NCI-H2029 (cell line): ENCODE measurements at regions not wholly inside any gene's neighbourhood (a gene's known extent, or its start where the extent isn't known, plus 50 kb on each side); places are given as distances from the start of the nearest gene placed in this dataset.

Experiments
- DNase-seq: peaks from one replicate; lab custom pipeline; 2025; lab: John Stamatoyannopoulos, UW

DNA sequence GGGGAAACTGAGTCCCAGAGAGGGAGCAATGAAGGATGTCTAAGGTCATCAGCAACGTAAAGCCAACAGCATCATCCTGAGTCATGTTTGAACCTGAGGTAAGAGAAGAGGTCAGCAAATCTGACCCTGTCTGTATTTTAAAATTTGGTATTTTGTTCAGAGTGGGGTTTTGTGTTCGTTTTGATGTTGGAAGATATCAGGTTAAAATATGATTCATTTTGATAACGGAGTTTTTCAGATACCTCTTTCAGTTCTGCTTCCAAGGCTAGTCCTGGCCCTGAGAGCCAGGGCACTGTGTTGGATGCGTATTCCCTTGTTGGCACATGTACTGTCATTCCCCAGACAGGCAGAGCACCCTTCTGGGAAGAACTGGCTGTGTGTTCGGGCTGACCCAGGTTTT lies 291.0 kb downstream of the NSG2 start:
- DNase-seq = no peak

DNA sequence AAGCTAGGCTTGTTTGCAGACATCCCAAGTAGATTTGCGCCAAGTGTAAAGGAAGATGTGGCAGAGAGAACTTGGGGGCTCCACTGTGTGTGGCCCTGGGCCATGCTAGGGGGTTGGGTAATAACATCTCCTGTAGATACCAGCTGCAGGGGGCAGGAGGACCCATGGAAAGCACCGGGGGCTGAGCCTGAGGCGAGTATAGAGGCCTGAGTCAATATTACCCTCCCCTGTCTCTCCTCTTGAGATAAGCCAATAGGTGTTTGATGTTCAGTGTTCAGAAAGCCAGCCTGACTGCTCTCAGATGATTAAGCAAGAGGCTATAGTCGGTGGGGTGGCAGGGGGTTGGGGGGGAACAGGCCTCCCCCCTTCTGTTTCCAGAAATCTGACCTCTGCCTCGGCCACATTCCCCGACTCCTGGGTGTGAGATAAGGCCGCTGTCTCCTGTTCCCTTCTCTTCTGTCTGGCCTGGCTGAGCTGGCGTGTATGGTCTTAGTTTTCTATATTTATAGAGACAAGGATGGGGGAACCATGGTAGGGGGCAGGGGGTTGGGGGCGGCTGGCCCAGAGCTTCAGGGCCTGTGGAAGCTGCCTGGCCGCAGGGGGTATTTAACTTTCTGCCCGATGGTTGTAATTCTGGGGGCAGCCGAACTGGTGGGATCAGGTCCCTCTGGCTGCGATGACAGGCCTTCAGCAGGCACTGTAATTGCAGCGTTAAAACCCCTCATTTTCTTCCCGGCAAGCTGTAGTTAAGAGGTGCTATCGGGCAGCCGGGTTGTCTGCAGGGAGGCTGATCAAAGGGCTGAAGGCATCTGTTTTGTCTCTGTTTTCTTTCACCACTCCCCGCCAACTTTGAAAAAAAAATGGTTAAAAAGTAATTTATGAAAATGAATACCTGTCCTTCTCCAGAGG lies 292.0 kb downstream of the NSG2 start:
- no peak for DNase-seq

DNA sequence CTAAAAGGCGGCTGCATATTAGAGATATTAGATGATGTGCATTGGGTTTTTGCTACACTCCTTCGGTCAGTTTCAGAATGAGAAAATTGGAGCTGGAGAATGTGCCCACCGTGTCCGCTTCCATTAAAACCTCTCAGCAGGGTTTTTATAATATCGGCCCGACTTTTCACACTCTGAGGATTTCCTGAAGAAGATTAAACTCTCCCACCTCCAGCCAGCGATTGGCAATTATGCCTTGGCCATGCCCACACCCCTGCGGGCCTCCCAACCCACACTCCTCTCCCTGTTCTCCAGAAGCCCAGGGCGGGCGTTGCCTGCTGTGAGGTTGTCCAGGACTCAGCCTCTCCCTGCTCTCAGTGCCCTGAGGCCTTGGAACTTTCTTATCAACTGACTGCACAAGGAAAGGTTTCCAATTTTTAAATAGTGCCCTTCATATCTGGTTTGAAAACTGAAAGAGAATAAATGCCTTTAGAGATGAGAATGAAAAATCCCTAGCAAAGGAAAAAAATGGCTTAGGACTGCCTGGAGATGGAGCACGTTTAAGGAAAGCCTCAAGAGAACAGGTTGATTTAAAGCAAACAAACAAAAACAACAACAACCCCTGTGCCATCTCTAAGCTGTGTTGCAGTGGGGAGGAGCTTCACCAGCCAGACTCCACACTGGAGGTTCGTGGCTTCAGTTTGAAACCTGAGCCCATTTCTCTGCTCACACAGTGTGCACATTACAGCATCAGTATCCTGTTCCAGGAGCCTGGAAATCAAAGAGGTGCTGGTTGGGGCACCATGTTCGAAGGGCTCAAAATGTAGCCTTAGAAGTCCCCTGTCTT lies 292.9 kb downstream of the NSG2 start:
- no peak for DNase-seq

DNA sequence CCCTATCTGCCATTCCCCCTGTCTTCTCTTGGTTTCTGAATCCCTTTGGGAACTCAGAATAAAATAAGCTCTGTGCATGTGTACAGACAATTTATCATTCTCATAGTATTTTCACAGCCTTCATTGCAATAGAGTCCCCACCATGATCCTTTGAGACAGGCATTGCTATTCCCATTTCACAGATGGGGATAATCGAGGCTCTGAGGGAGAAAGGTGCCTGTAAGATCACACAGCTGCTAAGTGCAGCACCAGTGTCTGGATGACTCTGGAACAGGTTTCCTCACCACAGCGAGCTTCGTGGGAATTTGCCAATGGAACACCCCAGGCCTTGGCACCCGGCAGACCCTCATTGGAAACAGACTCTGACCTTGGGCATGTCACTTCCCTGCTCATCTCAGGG lies 293.6 kb downstream of the NSG2 start:
- DNase-seq = no peak

DNA sequence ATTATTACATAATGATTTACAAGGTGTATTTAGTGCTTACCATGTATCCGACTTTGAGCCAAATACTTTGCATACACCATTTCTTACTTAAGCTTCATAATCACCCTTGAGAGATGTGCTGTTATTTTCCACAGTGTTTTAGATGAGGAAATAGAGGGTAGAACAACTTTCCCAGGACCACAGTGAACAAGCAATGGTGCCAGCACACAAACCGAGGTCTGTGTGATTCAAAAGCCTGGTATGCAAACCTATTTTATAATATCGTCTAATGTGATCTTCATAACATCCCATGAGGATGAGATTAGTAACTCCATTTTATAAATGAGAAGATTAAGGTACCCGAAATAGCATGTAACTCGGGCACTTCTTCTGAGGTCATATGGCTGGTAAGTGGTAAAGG lies 294.7 kb downstream of the NSG2 start:
- no peak for DNase-seq

DNA sequence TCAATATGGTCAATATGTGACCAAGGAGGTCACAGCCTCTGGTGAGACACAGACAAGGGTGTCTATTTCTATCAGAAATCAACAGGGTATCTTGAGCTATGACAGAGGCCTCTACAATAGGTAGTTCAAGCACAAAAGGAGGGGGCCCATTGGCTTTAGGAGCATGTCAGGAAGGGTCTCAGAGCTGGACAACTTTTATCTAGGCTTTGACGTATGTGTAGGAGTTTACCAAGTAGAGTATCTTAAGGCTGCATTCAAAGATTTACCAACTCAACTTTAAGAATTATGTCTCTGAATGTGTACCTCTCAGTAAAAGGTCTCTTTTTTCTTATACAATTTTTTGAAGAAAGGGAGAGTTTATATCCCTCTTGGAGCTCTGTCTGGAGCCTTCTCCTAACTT lies 297.2 kb downstream of the NSG2 start:
- no peak for DNase-seq

DNA sequence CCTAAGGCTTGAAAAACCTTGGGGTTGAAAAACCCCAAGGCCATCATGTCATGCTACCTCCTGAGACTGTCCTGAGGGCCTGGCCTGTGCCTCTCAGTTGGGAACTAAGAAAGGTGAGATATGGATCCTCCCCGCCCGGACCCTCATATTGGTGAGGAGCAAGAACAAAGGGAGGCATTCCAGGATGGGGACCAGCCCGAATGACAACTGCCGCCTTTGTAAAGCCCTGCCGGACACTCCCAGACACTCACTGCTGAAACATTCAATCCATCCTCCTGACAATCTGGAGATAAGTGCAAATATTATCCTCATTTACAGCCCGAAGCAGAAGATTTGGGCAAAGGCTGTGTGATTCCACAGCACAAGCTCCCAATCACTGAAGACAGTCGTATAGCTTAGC lies 298.3 kb downstream of the NSG2 start:
- DNase-seq = no peak

DNA sequence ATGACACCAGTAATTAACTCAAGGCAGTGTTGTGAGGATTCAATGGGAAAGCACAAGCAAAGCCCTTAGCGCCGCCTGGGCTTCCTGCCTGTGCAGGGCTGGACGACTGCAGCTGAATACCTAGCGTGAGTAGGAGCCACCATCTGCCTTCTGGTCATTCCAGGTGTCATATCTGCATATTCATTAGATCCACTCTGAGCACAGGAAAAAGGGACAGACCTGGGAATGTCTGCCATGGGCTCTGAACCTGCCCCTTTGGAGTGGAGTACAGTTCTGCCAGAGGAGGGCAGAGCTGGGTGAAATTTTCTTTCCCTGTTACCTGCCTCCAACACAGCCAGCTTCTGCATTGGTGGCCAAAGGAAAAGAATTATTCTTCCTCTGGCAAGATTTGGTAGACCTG lies 298.8 kb downstream of the NSG2 start:
- DNase-seq = no peak

DNA sequence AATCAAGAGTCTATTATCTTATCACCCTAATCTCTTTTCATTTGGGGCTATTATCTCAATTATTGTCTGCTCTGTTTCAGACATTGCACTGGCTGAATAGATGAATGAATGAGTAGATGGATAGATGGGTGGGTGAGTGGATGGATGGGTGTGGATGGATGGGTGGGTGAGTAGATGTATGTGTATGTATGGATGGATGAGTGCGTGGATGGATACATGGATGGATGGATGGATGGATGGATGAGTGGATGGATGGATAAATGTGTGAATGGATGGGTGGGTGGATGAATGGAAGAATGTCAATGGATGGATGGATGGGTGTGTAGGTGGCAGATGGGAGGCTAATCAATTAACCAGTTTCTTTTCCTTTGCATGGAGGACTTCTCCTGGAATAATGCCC lies 301.7 kb downstream of the NSG2 start:
- no peak for DNase-seq

DNA sequence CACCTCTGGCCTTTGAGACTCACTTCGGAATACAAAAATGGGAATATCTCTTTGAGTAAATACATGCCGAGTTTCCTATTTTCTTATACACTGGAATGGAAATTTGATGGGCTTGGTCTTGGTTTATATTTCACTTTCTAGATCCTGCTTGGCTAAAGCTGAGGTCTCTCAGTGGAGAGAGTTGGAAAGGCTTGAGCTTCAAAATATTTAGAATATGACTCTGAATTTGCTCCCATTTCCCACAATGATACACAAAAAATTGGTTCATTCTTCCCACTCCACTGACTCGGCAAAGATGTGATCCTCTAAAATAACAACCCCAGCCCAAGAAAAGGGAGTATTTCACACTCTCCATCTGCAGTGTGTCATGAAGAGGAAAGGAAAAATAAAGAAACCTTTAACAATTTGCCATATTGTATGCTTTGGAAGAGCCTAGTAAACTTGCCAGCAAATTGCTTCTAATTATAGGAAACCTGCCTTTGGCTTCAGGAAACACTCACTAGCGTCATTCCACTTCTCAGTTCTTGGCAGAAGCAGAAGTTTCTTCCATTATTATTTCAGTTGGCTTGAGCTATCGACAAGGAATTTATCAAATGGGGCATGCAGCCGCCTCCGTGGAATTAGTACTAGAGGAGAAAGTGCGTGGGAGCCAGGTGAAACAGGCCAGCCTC lies 302.9 kb downstream of the NSG2 start:
- no peak for DNase-seq

DNA sequence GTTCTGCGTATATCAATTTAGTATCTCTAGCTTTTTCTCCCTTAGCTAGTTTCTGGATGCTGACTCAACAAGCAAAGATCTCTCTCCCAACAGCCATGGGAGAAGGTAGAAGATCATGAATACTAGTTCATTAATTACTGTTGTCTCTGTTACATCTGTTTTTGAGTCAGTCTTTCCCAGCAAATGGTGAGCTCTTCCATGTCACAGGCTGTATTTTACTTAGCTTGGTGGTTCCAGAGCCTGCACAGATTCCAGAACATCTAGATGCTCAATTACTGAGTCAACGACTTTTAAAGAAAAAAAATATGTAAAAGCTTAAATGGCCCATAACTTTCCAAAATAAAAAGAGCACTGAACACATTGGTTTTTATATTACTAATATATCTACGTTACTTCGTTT lies 307.2 kb downstream of the NSG2 start:
- DNase-seq = no peak

DNA sequence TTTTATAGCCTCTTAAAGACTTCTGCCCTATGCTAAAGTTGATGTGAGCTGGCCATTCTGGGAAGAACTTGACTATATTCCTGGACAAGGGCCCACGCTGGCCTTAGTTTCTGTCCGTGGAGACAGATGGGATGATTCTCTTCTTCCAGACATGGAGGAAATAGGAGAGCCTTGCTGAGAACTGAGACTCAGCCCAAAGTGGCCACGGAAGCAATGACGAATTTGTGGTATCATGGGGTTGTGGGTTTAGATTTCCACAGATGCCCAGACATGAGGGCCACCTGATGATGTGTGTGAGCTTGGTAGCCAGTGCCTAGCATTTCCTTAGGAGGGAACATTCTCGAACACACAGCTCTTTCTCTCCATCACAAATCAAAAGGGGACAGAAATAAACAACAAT lies 309.1 kb downstream of the NSG2 start:
- DNase-seq = no peak

DNA sequence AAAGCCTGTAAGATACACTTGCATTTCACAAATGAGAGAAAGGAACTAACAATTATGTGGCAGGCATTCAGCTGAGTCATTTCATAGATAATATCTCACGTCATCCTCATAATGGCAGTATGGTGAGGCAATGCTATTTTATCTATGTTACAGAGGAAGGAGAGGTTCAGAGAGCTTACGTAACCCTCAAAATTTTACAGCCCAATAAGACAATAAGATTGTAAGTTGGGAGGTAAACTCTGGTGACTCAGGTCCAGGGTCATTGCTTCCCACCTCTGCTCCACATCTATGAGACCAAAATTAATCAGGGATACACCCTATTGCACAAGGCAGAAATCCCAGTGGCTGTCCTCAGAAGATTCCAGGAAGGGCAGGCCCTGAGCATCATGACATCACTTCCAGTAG lies 309.7 kb downstream of the NSG2 start:
- DNase-seq = no peak

DNA sequence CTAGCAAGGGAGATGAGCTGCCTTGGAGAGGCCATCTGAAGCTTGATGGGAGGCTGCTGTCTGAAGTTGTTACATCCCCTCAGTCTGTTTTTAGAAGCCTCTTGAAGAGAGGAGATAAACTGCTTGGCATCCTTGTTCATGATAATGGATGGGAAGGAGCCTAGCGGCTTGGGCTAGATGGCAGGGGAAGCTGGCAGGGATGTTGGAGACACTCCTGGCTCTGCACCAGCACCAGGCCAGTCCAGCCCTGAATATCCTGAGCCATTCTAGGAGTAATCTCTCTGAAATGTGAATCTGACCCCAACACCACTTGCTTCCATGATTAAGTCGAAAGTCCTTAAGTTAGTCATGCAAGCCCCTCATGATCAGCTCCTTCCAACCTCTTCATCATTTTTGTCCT lies 310.5 kb downstream of the NSG2 start:
- DNase-seq = no peak

DNA sequence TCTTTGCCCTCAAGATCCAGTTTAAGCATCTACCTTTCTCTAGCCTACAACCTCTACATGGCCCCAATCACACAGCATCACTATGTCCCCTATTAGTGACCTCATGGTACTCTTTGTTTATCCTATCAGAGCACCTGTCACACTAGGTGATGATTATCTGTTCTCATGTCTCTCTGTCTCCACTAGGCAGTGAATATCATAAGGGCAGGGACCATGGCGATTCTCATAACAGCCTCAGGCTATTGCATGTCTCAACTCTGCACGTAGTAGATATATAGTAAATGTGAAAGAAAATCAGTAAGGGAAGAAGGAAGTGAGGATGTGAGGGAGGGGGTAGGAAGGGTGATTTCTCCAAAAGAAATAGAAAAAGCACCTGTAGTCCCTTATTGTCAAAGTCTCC lies 311.0 kb downstream of the NSG2 start:
- no peak for DNase-seq

DNA sequence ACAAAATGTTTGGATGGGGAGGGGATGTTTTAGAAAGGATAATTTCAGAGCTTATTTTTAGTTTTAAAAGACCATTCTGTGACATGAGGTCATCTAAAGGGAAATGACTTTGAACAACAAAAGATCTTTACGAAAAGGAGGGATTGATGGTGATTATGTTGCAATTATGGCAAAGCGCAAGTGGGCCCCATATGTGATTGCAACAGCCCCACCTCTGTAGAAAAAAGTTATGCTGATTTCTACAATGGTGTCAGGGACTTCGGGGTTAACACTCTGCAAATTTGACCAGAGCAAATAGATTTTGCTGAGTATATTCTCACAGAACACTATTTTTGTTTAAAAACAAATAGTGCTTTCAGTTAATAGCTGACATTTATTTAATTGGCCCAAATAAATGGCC lies 312.8 kb downstream of the NSG2 start:
- DNase-seq = no peak

DNA sequence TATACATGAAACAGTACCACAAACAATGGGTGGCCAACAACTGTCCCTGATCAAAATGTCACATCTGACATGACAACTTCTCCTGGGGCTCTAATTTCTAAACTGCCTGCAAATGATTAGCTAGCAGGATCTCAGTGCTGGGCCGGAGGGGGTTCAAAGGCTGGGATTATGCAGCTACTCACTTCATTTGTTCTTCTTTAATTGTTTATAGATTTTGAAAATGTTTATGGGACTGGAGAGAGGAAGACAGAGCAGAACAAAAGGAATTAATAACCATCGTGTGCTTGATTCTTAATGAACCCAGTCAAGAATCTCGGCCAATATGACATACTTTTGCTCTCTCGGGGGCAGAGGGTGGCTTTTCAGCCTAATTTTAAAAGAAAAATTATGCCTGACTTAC lies 313.6 kb downstream of the NSG2 start:
- no peak for DNase-seq

DNA sequence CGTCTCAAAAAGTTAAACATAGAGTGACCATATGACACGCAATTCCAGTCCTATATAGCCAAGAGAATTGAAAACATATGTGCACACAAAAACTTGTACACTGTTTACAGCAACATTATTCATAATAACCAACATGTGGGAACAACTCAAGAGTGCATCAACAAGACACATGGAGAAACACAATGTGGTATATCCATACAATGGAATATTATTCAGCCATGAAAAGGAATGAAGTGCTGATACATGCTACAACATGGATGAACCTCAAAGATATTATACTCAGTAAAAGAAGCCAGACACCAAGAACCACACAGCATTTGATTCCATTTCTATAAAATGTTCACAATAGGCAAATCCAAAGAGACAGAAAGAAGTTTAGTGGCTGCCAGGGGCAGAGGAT lies 317.0 kb downstream of the NSG2 start:
- no peak for DNase-seq

DNA sequence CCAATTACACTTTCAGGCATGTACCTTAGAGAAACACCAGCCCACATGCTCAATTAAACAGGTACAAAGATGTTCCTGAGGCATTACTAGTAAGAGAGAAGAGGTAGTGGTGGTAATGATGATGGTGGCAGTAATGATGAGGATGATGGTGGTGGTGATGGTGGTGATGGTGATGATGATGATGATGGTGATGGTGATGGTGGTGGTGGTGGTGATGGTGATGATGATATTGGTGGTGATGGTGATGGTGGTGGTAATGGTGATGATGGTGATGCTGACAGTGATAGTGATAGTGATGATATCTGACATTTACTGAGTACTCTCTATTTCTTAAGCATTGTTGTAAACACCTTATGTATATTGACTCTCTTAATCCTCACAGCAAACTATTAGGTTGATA lies 318.4 kb downstream of the NSG2 start:
- DNase-seq = no peak

DNA sequence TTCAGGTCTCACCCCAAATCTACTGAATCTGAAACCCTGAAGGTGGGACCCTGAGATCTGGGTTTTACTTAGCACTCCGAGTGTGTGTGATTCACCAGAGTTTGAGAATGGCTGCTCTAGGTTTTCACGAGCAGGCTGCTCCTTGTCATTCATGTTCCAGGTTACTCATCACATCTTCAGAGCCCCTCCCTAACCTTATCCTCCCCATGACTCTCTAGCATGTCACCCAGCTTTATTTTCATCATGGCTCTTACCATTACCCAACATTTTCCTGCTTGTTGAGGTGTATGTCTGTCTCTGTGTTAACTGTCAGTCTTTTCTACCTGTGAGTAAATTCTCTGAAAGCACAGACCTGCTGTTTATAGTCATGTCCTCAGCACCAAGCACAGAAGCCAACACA lies 319.2 kb downstream of the NSG2 start:
- no peak for DNase-seq

DNA sequence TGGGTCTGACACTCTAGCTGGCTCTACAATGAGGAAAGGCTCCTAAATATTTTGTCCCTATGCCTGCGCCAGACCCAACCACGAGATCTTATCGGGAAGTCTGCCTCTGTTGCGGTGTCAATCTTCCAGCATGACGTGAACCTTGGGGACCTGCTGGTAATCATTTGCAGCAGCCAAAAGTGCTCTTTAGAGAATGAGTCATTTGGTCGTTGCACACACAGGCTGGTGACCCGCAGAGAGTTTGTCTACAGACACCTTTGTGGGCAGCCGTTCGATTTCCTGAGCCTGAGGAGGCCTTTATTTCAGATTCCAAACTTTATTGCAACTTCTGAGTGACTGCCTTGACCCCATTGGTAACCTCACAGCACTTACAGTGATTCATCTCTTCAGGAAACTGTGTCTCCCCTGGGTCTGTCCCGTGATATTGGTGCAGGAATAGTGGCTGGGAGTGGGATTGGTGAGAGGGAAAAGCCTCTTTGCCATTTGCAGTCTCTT lies 326.1 kb downstream of the NSG2 start:
- no peak for DNase-seq

DNA sequence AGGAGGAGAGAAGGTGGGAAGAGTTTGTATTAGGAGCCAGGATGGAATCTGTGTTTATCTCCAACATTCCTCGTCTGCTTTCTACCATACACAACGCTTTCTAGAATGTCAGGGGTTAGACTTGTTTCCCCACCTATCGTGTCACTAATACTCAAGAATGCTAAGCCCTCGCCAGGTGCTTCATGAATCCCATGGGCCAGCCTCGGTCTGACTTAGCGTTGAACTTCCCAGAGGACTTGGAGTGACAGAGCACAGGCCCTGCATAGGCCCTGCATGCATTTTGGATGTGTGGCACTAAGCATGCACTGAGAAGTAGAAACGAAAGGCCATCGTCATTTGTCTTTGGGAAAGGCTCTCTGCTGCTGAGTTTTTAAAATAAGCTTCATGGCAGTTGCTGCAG lies 328.7 kb downstream of the NSG2 start:
- DNase-seq = no peak

DNA sequence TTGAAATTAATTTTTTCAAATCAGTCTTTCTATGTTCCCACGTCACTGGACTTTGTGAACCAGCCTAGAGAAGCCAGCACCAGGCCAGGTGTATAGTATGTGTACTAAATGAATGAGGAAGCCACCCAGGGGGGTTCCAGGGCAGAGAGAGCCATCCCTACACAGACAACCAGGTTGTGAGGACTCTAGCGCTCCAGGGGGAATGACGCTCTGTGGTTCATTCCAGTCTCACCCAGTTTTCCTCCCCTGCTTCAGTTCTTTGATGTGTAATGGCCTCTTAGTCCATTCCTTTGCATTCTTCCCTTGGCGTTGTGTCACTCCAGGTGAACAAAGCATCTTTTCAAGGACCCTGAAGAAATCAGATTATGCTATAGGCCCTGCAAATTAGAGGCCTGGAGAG lies 330.6 kb downstream of the NSG2 start:
- no peak for DNase-seq
